GM12873 (cell line): ENCODE measurements at regions not wholly inside any gene's neighbourhood (a gene's known extent, or its start where the extent isn't known, plus 50 kb on each side); places are given as distances from the start of the nearest gene placed in this dataset.

ENCODE experiments used
- TF ChIP-seq, protein P1 (sequence below): IDR thresholded peaks from 2 replicates; pipeline ENCODE4 v1.5.1; 2012; ENCODE audit warnings: low read depth, mild to moderate bottlenecking, moderate library complexity, low read length, control low read depth; ENCODE audit not compliant: insufficient read depth; ENCODE audit errors: missing control alignments

DNA sequence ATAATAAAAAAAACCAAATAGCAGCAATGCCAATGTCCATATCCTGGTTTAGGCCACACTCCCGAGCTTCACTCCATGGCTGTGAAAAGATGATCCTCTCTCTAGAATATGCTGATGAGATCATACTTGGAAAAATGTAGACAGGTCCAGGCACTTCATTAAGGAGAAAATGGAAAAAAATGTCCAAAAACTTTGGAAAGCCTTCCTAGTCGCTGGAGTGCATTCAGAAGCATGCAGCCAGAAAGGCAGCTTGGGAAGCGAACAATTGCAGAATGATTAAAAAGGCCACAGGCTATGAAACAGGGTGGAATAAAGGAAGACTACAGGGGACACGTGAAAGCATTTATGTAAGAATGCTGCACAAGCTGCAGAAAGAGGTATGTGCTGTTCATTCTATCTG lies 165.6 kb upstream of the HCCS start:
- TF ChIP-seq, protein P1, sequence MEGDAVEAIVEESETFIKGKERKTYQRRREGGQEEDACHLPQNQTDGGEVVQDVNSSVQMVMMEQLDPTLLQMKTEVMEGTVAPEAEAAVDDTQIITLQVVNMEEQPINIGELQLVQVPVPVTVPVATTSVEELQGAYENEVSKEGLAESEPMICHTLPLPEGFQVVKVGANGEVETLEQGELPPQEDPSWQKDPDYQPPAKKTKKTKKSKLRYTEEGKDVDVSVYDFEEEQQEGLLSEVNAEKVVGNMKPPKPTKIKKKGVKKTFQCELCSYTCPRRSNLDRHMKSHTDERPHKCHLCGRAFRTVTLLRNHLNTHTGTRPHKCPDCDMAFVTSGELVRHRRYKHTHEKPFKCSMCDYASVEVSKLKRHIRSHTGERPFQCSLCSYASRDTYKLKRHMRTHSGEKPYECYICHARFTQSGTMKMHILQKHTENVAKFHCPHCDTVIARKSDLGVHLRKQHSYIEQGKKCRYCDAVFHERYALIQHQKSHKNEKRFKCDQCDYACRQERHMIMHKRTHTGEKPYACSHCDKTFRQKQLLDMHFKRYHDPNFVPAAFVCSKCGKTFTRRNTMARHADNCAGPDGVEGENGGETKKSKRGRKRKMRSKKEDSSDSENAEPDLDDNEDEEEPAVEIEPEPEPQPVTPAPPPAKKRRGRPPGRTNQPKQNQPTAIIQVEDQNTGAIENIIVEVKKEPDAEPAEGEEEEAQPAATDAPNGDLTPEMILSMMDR = no peak

DNA sequence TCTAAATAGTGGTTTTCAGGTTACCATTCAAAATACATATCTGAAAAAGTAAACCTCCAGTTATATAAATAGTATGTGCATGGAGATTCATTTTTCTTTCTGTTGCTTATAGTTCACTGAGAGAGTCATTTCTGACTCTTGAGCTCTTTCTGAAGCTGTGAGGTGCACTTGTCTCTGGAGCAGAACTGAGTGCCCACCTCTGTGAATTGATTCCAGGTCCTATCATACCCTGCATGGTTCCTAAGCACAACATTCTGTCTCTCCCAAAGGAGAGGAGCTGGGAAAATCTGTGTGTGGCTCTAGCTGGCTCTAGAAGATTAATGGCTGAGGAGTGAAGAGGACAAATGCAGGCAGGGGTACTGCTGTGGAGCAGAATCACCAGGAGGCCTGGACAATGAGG lies 161.6 kb upstream of the HCCS start:
- TF ChIP-seq, protein P1 = no peak

DNA sequence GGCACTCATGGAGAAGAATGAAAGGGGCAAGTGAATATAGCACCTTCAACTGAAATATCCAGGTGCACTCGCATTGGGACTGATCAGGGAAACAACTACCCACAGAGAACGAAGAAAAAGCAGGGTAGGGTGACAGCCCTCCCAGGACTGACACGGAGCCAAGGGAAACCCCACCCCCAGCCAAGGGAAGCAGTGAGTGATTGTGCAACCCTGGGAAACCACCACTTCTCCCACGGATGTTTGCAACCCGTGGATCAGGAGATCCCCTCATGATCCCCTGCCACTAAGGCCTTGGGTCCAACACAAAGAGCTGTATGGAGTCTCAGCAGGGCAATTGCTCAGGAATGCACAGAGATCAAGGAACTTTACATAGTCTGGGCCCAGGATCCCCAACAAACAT lies 158.5 kb upstream of the HCCS start:
- TF ChIP-seq, protein P1 = no peak

DNA sequence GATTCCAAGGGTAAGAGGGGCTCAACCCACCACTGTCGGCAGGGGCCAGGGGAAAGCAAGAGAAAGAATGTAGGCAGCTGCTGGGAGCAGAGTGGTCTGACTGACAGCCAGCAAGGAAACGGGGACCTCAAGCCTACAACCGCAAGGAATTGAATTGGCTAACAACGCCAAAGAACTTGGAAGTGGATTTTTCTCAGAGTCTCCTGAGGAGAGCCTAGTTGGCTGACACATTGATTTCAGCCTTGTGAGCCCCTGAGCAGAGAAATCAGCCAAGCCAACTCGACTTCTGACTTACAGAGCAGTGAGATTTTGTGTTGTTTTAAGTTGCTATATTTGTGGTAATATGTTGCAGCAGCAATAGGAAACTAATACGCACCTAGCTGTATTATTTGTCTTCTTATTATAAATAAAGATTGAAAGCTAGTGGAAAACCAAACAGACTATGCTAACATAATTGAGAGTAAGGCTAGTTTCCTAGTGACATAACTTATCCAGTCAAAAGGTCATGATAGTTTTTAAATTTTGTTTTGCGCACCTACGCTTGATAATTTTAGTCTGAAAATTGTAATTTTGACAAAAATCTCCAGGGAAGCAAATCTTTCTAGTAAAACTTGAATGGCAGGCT lies 145.8 kb upstream of the HCCS start:
- TF ChIP-seq, protein P1 = no peak

DNA sequence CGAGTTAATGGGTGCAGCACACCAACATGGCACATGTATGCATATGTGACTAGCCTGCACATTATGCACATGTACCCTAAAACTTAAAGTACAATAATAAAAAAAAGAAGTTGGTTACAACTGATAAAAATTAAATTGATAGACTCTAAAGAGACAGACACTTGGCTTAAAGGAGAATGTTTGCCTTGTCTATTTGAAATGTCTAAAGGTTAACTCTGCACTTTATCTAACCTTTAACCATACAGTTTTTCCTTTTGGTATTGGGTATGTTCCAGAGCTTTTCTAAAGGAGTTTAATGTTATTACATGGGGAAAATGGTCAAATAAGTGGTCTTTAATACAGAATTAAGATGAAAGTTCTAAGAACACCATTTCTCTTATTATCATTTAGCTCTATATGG lies 145.1 kb upstream of the HCCS start:
- TF ChIP-seq, protein P1 = no peak

DNA sequence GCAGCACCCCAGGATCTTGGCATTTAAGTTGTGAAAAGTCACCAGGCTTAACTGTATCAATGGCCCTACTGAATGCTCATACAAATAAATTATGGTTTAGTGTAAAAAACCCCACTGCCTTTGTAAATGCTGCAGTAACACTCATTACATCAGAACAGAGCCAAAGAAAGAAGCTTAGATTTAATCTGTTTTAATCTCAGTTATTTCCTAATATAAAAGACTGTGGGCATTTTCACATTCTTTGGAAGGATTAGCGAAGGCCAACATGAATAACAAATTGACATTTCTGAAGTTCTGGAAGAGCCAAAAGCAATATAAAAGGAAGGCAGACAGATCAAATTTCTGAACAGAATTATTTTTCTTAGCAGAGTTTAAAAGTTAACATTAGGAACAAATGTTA lies 140.0 kb upstream of the HCCS start:
- TF ChIP-seq, protein P1 = no peak

DNA sequence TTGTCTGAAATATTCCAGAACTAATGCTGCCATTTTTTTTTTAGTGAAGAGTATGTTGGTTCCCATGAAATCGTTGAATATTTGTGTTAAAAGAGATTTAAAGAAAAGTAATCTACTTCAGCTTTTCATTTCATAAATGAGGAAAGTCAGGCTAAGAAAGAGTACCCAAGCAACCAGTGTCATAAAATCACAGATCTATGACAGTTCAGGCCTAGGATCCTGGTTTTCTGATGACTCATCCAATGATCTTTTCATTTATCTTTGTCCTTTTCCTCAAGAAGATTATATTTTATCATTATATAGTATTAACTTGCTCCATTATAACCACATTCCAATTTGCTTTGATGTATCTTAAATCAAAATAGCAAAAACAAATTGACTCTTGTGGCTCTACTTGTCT lies 139.4 kb upstream of the HCCS start:
- TF ChIP-seq, protein P1 = no peak
